HG03025 (cell line): ENCODE measurements at regions not wholly inside any gene's neighbourhood (a gene's known extent, or its start where the extent isn't known, plus 50 kb on each side); places are given as distances from the start of the nearest gene placed in this dataset.
"Not testable (repeated sequence)": the region's sequence is repeated elsewhere in the genome, so short reads cannot be mapped to it uniquely, and the experiment has no call there.

ENCODE experiments used
- ATAC-seq: cut with Tn5 transposase; IDR thresholded peaks from one replicate; pipeline ENCODE4 v1.9.1; 2021; ENCODE audit warnings: mild to moderate bottlenecking, moderate library complexity; ENCODE audit not compliant: unreplicated experiment, low FRiP score

DNA sequence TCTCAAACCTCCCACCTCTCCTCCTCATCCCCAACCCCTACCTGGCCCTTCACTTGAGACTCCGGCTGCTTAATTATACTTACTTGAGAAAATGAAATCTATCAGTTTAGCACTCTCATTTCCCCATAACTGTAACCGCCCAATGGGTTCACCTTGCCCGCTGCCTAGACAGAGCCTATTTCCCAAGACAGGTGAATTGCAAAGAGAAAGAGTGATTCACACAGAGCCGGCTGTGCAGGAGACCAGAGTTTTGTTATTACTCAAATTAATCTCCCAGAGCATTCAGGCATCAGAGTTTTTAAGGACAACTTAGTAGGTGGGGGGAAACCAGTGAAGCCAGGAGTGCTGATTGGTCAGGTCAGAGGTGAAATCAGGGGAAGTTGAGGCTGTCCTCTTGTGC is 301.4 kb upstream of the CDYL start:
- ATAC-seq: no peak

DNA sequence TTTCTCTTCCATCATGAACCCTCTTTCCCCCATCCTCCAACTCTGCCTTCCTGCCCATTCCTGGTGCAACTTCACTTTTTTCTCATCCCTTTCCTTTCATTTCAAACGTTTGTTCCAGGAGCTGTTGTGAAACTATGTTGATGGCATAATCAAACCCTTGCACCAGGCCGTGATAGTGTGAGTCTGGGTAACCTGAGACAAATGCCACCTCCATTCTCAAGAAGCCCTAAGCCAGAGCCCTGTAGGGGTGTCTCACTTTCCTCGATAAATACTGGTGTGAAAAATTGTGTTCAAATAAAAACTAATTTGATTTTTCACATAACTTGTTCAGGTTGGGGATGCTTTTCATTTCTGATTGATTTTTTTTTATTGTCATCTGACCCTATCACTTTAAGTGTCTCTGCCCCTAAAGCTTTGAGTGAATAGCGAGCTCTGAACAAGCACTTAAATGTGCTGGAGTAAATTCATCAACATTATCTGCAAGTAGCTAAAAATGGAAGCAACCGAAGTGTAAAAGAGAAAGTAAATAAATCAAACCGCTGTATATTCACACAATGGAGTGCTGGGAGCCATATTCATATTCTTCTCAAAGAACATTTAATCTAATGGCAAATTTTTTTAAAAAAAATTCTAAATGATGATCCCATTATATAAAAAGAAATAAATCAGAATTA is 303.1 kb upstream of the CDYL start:
- ATAC-seq: no peak

DNA sequence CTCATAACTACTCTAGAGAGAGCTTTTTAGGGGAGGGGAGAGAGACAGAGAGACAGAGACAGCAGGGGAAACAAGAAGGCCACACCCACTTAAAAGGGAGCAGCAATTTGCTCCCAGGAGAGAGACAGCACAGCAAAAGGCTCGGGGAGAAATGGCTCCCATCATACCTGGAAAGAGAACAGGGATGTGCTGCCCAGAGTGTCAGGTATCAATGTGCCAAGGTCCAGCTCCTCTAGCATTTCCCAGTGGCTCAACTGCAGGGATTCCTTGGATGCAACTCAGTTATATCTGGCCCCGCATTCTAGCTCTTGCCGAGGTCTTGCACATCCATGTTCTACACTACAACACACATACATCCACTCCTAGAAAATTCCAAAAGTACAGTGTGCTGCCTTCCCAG is 304.0 kb upstream of the CDYL start:
- no peak for ATAC-seq

DNA sequence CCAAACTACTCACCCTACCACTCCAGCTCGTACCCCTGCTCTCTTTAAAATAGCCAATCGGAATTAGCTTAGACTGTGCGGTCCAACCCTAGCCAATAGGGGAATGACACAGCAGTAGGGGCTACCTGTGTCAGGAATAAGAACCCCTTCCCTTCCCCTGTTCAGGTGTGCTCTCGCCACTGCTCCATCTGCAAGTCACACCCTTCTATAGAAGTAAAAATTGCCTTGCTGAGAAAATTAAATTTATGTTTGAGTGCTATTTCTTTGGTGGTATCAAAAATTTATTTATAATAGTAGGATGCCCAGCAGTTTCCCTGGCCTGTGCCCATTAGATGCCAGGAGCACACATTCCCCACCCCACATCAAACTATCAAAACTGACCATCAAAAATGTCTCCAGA is 304.7 kb upstream of the CDYL start:
- not testable (repeated sequence) for ATAC-seq

DNA sequence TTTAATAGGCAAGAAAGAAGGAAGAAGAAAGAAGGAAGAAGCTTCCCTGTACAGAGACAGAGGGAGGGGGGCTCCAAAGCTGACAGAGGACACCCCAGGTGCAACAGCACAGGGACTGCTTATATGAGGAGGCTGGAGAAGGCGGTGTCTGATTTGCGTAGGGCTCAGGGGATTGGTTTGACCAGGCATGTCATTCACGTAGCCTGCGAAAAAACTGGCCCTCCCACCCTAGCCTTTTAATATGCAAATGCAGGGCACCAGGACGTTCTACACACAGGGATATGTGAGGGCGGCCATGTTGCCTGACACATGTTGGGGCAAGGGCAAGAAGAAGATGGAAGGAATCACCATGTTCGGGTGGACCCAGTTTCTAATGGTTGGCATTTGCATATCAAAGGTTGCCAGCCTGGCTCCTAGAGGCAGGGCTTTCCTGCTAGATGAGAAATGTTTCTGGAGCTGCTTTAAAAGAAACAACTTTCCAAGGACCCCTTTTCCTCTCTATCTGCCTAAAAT is 305.4 kb upstream of the CDYL start:
- ATAC-seq: no peak

DNA sequence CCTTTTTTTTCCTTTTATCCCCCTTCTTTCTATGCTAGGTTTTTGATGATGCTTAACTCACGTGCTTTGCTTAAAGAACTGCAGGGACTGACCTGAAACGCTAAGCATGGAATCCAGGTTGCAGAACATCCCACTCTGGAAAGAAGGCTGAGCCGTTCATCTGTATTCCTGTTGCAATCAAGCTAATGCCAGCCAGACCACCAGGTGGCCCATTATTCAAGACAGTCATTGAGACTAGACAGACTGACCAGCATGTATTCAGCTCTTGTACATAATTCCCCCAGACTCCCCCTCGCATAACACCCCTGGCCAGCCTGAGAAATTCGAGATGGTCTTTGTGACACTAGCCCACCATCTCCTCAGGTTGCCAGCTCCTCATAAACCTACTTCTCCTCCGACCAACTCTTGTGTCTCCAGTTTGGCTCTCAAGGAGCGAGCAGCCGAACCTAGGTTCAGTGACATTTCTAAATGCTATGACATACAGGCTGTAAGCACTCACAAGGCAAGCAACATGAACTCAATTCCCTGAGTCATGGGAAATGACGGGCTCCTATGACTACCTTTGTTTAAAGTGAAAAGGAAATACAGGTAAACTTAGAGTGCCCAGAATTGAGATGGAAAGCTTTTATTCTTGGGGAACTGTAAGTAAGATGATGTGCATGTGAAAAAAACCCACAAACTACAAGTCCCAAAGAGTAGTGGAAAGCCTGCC is 309.3 kb upstream of the CDYL start:
- ATAC-seq: no peak

DNA sequence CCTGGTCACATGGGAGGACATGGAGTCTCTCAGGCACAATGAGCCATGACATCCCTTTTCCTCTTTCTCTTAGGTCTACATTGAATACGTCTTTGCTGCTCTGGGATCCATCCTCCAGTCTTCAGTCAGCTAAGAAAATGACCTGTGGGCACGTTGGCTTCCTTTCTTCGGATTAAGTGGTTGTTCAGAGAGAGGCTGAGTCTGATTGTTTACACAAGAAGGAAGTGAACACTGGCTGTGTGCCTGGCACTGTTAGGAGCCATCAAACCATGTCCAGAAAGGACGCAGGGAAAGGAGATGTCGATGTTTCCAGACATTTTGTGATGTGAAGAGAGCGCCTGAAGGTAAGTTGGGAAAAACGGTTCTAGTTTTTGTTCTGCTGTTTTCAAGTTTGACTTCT is 309.9 kb upstream of the CDYL start:
- no peak for ATAC-seq

DNA sequence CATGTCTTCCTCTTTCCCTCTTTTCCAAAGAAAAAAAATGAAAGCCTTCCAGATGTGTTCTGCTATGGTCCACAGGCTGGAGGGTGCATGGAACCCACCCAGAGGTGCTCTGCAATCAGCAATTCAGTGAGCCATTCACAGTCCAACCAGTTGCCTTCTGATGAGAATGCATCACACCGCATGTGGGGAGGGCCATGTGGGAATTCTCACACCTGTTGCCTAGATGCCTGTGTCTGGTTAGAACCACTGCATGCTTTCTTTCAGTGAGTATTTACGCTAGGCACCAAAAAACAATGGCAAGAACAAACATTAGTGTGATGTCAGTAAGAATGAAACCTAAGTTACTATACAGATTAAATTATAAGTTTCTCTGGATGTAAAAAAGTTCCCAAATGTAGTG is 311.6 kb upstream of the CDYL start:
- no peak for ATAC-seq

DNA sequence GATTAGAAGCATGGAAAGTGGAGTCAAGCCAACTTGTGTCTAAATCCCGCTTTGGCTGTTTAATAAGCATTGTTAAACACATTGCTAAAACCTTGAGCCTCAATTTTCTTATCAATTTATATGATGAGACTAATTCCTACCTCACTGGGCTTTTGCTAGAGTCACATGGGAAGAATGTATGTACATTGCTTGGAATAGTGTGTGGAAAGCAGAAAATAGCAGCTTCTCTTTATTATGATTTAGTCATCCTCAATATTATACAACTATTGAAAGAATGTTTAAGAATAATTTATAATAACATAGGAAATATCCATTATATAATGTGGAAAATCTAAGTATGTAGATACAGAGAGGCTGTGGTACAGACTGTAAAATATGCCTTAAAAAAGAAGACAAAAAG is 313.0 kb upstream of the CDYL start:
- ATAC-seq: no peak

DNA sequence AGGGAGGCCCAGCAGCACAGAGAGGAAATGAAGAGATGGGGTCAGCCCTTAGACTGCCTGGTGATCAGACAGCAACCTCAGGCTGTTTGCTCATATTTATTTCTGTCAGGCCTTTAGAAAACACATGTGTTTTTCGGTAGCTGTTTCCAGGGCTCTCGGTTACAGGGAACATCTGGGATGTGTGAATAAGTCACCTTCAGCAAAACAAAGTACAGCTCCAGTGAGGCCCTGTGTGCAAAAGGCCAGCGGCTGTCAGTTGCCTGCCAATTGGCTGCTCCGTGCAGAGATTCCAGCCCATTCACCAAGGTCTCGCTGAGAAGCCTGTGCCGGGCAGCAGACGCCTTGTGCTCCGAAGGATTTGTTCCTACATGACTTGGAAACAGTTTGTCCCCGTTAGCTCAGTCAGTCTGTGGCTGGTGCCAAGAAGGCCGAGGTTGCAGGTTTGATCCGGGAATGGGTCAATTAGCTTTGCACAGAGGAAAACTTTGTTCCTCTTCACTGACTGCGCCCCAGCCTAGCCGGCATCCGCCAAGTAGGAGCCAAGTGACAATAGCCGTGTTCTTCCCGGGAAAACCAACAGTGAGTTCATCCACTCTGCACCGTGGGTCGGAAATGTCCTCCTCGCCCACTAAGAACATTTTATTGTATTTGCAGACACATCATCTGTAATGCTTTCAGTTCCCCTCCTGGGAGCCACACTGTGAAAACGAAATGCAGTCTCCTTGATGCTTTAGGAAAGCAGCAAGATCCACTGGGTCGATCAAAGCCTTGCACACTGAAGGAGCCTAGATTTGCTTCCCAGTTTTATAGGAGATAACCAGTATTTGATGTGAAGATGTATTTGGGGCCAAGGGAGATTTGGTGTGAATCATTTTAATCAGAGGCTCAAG is 315.4 kb upstream of the CDYL start:
- no peak for ATAC-seq

DNA sequence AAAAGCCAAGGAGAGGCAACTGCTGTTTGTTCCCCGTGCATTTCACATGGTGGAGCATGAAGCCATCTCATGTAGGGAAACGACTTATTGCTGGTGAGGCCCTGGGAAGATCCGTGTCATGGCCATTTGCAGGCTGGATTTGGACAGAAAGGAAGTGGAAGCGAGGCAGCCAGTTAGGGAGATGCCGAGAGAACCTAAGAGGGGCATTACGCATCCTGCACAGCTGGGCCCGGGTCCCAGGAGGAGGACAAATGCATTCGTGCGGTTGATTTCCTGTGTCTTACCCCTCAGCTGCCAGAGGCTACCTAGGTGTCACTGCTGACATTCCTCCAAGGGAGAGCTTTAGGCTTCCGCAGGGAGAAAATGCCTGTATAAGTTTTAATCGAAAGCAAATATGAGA is 316.2 kb upstream of the CDYL start:
- no peak for ATAC-seq

DNA sequence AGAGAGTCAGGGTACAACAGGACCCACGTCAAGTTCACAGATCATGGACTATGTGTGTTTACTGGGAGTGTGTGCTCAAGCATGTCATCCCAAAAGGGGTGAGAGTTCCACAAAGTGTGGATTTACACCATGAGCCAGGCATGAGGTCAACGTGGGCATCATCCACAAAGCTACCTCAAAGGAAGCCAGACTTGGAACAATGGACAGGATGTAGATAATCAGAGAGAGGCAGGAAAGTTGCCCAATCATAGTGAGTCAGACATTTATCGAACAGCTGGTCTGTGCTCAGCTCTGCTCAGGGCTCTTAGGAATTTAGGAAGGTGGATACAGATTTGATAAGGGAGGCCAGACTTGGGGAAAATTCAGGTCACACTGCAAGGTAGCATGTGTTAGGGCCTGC is 317.2 kb upstream of the CDYL start:
- no peak for ATAC-seq

DNA sequence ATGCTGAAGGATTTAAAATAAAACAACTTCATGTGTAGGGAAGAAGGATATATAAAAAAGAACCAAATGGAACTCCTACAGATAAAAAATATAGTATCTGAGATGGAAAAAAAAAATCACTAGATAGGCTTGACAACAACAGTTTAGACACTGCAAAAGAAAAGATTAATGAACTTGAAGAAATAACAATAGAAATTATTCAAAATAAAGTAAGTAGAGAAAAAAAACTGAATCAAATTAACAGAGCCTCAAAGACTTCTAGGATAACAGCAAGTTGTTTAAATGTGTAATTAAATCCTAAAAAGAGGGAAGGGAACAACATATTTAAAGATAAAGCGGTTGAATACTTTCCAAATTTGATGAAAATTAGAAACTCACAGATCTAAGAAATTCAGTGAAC is 316.3 kb upstream of the ECI2 start:
- no peak for ATAC-seq

DNA sequence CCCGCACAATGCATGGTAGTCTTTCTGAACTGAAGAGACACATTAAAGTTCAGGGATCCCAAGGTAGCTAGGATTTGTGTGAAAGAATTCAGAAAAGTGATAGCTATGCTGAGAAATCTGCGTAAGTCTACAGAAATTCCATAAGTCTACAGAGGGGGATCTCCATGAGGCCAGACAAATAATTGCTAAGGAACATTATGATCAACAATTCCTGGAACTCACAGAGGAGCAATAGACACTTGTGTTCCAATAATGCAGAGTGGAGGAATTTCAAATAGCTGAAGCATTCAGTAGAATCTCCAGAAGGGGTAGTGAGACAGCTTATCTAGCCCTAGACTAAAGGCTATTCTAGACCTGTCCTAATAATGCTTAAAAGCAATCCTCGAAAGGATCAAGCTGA is 315.7 kb upstream of the ECI2 start:
- ATAC-seq: no peak

DNA sequence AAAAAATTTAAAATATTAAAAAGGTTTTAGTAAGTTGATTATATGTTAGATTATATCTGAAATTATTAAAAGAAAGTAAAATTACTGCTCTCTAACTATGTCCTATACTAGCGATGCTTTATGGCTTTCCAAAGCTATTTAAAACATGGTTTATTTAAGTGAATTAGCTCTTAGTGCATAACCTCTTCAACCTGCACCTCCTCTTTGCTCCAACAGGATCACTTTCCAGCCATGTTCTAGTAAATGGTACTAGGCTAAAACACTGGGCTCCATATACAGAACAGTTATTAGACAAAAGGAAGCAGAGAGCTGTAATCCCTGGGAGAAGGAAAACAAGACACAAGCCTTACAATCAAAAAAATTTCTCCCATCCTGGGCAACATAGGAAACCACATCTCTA is 314.9 kb upstream of the ECI2 start:
- no peak for ATAC-seq

DNA sequence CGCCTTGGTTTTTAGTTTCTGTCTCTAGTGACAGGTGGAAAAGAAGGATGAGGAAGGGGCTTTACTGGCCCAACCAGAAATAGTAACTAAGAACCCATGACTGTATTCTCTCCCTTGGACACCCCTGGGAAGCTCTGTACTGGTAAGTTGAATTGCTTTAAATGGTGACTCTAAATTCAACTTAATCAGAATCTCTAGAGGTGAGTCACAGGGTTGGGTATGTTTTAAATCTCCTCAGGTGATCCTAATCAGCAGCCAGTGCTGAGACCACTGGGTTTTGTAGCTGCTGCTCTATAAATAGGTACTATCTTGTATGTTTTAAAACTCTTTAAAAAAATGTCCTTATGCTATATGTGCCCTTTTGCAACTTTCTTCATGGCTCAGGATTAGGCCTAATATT is 314.0 kb upstream of the ECI2 start:
- no peak for ATAC-seq

DNA sequence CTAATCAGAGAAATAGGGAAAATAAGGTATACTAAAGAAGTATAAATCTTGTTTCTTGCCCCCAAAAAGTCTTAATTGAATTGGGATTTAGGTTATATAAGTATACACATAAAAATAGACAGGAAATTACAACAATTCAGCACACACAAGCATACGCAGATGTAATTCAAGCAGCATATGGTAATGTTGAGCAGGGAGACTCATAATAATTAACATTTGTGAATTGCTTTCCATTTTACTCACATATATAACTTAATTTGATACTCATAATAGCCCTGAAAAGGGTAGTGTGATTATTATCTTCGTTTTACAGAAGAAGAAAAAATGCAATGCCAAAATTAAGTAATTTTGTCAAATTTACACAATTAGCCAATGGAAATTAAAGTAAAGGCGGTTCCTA is 313.5 kb upstream of the ECI2 start:
- ATAC-seq: no peak

DNA sequence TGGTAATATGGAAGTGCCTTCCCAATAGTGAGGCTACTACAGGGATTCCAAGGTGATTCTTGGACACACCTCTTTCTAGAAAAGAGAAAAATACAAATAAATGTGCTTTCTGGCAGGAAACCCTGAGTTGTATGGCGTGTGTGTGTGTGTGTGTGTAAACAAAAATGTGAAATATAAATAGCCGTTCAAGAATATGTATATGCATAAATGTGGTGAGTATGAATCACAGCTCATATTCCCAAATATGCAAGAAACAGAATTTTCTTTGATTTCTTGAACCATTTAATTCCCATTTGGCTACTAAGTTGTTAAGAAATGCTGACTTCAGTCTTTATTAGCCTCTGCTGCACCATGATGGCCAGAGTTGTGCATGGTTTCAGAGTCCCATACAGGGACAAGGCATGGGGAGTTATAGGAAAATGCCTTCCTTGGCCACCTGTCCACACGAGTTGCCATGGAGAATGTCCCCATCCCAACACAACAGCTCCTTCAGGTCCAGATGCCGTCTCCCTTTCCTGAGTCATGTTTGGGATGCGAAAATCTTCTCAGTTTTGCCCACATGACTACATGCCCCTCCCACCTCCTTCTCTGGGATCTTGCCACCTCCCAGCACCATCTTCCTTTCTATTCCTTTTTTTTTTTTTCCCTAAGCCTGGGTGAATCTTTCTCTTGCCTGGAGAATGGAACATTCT is 312.4 kb upstream of the ECI2 start:
- ATAC-seq: no peak

DNA sequence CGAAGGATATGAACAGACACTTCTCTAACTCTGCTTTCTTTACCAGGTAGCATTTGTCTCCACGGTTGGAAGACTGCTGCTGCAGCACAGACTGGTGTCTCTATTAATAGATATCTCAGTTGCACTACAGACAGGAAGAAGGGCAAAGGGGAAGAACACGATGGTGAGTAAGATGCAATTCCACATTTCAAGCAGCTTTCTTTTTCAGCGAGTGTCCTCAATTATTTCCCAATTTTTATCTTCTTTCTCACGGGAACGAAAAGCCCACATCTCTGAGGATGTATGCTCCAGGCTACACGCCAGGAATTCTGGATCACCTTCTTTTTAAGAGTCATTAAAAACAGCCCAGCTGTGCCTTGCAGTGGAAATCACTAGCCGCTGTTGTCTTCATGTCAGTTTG is 311.6 kb upstream of the ECI2 start:
- ATAC-seq: no peak

DNA sequence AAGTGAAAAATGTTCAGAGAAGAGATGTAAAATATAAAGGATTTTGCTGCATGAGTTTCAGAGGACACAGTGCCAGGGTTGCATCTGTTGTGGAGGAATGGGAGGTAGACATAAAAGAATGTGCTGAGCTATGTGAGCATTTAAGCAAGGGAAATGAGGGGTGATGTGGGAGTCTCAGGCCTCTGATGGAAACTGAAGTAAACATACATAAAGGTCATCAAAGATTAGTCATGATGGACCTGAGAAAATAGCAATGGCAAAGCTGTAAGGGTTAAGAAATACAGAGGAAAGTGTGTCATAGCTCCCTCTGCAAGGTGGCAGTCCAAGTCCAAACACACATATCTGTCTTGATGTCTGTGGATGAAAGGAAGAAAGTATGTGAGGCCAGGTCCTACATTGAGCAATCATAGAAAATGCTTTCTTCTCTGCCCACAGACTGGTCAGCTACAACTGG is 306.6 kb upstream of the ECI2 start:
- no peak for ATAC-seq

DNA sequence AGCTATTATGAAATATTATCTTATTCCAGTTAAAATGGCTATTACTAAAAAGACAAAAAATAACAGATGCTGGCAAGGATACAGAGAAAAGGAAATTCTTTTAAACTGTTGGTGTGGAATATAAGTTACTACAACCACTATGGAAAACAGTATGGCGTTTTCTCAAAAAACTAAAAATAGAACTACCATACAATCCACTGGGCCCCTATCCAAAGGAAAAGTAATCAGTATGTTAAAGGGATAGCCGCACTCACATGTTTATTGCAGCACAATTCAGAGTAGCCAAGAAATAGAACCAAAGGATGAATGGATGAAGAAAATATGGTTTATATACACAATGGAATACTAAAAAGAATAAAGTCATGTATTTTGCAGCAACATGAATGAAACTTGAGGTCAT is 303.8 kb upstream of the ECI2 start:
- no peak for ATAC-seq
